Mesothelial cell of epicardium (in vitro differentiated cells): ENCODE measurements at regions not wholly inside any gene's neighbourhood (a gene's known extent, or its start where the extent isn't known, plus 50 kb on each side); places are given as distances from the start of the nearest gene placed in this dataset.

ENCODE experiments used
- DNase-seq, 2 experiments: peaks; one replicate each; pipeline ENCODE4 v3.0.0; 2021; ENCODE audit warnings: low spot score in 2 of 2; ENCODE audit not compliant: unreplicated experiment in 2 of 2
- H3K27ac Mint-ChIP-seq: 2 replicates; pipeline ENCODE4 v1.8.0; 2021; ENCODE audit warnings: mixed read lengths
- H3K27me3 Mint-ChIP-seq: 2 replicates; pipeline ENCODE4 v1.8.0; 2021; ENCODE audit warnings: low read depth, mixed read lengths
- H3K36me3 Mint-ChIP-seq: 2 replicates; pipeline ENCODE4 v1.8.0; 2021; ENCODE audit warnings: mixed read lengths
- H3K4me1 Mint-ChIP-seq: 2 replicates; pipeline ENCODE4 v1.8.0; 2021; ENCODE audit warnings: mixed read lengths
- H3K4me3 Mint-ChIP-seq: 2 replicates; pipeline ENCODE4 v1.8.0; 2021; ENCODE audit warnings: mild to moderate bottlenecking, moderate library complexity, mixed read lengths
- H3K9me3 Mint-ChIP-seq: 2 replicates; pipeline ENCODE4 v1.8.0; 2021; ENCODE audit warnings: mixed read lengths
- TF ChIP-seq, protein P1 (sequence below): fragments of 200-600 bp; sonication (generic); IDR thresholded peaks from one replicate; pipeline ENCODE4 v1.5.0; 2021; ENCODE audit warnings: antibody characterized with exemption; ENCODE audit not compliant: unreplicated experiment

DNA sequence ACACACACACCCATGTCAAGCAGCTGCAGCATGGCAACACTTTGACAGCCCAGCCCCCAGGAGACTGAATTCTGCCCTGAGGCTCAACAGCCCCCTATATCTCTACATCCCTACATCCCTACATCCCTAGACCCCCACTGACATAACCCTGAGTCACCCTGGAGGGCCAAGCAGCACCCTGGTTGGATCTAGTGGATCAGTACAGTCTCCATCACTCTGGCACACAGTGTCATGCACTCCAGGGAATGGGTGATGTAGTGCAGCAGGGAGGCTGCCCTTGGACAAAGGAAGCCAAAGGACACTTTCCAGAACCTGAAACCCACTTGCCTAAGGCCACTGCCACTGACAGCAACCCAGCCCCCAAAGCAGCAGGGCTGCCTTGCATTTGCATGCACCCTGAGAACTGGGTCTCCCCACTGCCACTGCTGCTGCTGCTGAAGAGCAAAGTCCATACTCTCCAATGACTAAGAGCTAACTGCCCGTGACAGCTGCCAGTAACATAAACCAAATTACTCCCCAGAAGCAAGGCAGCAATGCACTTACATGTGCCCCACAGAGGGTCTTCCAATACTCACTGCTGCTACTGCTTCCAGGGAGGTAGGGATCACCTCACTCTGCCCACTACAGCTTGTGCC, 681.6 kb upstream of the KLHL29 start:
- H3K36me3 Mint-ChIP-seq: no peaks in the 10 kb centered on the region
- H3K27ac Mint-ChIP-seq: no peak overlapping the region

DNA sequence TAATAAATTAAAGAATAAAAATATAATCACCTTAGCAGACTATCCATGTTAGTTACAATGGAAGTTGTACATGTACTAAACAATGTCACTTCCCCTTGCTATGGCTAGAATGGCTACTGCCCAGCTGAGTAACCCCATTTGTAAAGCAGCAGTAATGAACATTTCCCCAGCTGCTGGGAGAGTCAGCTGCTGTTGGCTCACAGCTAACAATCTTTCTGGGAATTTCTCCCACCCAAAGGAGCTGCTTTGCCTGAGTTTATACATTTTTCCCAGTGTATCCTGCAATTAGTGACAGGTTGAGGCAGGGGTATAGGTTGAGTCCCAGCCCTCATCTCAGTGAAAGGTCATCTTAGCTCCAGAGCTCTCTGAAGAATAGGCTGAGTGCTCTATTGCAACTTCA, 665.6 kb upstream of the KLHL29 start:
- H3K9me3 Mint-ChIP-seq: peaks cover 23% of the 10 kb centered on the region

More for the DNA sequence above, 681.6 kb upstream of the KLHL29 start:
- DNase-seq: no peak
- Mint-ChIP-seq H3K4me1 (peaks cover 6% of the 10 kb centered on the region), H3K9me3 (peaks cover 3% of the 10 kb centered on the region), H3K27me3 (no peaks in the 10 kb centered on the region), H3K4me3 (no peak overlapping the region)
- TF ChIP-seq, protein P1, sequence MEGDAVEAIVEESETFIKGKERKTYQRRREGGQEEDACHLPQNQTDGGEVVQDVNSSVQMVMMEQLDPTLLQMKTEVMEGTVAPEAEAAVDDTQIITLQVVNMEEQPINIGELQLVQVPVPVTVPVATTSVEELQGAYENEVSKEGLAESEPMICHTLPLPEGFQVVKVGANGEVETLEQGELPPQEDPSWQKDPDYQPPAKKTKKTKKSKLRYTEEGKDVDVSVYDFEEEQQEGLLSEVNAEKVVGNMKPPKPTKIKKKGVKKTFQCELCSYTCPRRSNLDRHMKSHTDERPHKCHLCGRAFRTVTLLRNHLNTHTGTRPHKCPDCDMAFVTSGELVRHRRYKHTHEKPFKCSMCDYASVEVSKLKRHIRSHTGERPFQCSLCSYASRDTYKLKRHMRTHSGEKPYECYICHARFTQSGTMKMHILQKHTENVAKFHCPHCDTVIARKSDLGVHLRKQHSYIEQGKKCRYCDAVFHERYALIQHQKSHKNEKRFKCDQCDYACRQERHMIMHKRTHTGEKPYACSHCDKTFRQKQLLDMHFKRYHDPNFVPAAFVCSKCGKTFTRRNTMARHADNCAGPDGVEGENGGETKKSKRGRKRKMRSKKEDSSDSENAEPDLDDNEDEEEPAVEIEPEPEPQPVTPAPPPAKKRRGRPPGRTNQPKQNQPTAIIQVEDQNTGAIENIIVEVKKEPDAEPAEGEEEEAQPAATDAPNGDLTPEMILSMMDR: no peak

DNA sequence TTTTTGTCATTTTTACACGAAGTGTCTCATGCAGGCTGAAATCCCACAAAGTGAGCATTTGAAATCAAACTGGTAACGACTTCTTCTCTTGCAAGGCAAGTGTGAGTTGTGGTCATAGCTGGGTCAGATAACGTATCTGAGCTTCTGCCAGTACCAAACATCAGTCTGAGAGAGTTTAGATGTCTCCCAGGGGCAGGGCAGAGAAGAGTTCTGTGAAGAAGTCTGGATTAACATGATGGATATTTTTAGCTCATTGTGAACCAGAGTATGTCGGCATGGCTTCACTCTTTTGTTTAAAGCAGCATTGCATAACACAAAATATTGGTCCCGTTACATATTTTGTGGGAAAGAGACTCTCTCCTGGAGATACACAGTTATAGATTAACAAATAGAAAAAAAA, 655.5 kb upstream of the KLHL29 start:
- no peak overlapping the region for H3K27ac Mint-ChIP-seq
- TF ChIP-seq, protein P1: no peak
- no peaks in the 10 kb centered on the region for H3K4me1 Mint-ChIP-seq
- DNase-seq: no peak
- peaks cover 3% of the 10 kb centered on the region for H3K27me3 Mint-ChIP-seq
- H3K4me3 Mint-ChIP-seq: no peak overlapping the region
- H3K9me3 Mint-ChIP-seq: peaks cover 25% of the 10 kb centered on the region
- no peaks in the 10 kb centered on the region for H3K36me3 Mint-ChIP-seq

More for the DNA sequence above, 665.6 kb upstream of the KLHL29 start:
- Mint-ChIP-seq H3K36me3 (no peaks in the 10 kb centered on the region), H3K4me3 (no peak overlapping the region), H3K4me1 (no peaks in the 10 kb centered on the region), H3K27me3 (no peaks in the 10 kb centered on the region), H3K27ac (no peak overlapping the region)
- TF ChIP-seq, protein P1: no peak
- no peak for DNase-seq

DNA sequence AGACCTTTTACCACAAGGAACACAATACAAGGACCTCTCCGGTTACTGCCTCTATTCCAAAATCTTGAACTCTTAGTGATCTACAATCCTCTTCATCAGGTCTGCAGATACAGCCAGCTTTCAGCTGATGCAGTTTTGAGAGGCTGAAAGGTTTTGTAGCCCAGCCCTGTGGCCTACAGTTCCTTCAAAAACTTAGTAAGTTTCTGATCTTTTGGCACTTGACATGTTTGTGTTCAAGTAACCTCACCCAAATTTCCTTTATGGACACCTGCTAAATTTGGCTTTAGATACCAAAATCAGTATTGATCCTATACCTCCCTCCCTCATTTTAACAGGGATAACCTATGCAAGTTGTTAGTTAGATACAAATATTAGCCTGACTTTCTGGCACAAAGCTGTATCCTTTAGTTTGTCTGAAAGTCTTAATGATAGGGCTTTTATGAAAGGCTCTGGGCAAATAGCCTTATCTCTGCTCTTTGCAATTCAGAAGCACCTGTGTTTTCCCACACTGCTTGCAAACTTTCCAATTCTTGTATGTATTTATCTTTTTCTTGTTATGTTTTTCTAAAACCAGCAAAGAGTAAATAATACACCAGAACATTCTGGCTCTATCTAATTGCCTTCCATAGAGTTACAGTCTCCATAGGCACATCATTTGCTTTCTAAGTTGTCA, 650.5 kb upstream of the KLHL29 start:
- TF ChIP-seq, protein P1: no peak
- peaks cover 10% of the 10 kb centered on the region for H3K9me3 Mint-ChIP-seq
- H3K4me1 Mint-ChIP-seq: no peaks in the 10 kb centered on the region
- H3K27ac Mint-ChIP-seq: no peak overlapping the region
- no peaks in the 10 kb centered on the region for H3K36me3 Mint-ChIP-seq
- DNase-seq: no peak
- H3K4me3 Mint-ChIP-seq: no peak overlapping the region
- peaks cover 9% of the 10 kb centered on the region for H3K27me3 Mint-ChIP-seq

DNA sequence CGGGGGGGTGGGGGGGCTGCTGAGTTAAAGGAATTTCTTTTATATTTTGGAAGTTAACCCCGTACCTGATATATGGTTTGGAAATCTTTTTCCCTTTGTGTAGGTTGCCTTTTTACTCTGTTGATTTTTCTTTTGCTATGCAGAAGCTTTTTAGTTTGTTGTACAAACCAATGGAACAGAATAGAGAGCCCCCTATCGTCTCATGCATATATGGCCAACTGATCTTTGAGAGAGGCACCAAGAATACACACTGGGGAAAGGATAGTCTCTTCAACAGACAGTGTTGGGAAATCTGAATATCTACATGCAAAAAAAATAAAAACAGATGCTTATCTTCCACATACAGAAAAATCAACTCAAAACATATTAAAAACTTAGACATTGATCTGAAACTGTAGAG, 647.8 kb upstream of the KLHL29 start:
- Mint-ChIP-seq H3K27me3 (peaks cover 5% of the 10 kb centered on the region), H3K27ac (no peak overlapping the region), H3K36me3 (no peaks in the 10 kb centered on the region), H3K4me1 (peaks cover 6% of the 10 kb centered on the region), H3K9me3 (peaks cover 7% of the 10 kb centered on the region), H3K4me3 (no peak overlapping the region)
- DNase-seq: no peak
- TF ChIP-seq, protein P1: no peak
